Epithelial cell of esophagus (primary cell): ENCODE measurements at regions not wholly inside any gene's neighbourhood (a gene's known extent, or its start where the extent isn't known, plus 50 kb on each side); places are given as distances from the start of the nearest gene placed in this dataset.

Source experiments
- DNase-seq: peaks from one replicate; pipeline ENCODE4 v3.0.0; 2010; ENCODE audit warnings: low read depth
- H3K4me3 ChIP-seq: 2 replicates; pipeline ENCODE4 v1.5.1; 2011; ENCODE audit warnings: mild to moderate bottlenecking, low read length, control low read depth
- TF ChIP-seq, protein P1 (sequence below): IDR thresholded peaks from 2 replicates; pipeline ENCODE4 v1.5.1; 2011; ENCODE audit warnings: low read depth, mild to moderate bottlenecking, low read length, control low read depth, inconsistent platforms; ENCODE audit not compliant: insufficient read depth; ENCODE audit errors: missing control alignments

DNA sequence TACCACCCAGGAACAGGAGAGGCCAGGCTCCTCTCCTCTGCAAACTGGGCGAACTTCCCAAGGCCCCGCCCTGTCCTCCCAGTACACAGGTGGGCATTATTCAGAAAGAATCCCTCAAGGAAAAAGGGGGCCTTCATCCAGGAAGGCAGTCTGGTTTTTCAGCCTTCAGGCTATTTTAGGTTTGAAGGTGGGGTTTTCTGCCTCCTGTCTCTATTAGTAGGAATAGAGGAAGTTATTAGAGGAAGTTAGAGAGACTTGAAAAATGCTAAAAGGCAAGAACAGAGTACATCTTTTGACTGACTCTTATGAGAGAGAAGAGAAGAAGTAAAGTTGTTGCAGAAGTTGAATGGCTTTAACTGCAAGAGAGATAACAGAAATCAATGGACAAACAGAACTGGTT is 250.9 kb upstream of the SORCS1 start:
- no peak for DNase-seq
- TF ChIP-seq, protein P1, sequence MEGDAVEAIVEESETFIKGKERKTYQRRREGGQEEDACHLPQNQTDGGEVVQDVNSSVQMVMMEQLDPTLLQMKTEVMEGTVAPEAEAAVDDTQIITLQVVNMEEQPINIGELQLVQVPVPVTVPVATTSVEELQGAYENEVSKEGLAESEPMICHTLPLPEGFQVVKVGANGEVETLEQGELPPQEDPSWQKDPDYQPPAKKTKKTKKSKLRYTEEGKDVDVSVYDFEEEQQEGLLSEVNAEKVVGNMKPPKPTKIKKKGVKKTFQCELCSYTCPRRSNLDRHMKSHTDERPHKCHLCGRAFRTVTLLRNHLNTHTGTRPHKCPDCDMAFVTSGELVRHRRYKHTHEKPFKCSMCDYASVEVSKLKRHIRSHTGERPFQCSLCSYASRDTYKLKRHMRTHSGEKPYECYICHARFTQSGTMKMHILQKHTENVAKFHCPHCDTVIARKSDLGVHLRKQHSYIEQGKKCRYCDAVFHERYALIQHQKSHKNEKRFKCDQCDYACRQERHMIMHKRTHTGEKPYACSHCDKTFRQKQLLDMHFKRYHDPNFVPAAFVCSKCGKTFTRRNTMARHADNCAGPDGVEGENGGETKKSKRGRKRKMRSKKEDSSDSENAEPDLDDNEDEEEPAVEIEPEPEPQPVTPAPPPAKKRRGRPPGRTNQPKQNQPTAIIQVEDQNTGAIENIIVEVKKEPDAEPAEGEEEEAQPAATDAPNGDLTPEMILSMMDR: no peak
- no peak overlapping the region for H3K4me3 ChIP-seq

DNA sequence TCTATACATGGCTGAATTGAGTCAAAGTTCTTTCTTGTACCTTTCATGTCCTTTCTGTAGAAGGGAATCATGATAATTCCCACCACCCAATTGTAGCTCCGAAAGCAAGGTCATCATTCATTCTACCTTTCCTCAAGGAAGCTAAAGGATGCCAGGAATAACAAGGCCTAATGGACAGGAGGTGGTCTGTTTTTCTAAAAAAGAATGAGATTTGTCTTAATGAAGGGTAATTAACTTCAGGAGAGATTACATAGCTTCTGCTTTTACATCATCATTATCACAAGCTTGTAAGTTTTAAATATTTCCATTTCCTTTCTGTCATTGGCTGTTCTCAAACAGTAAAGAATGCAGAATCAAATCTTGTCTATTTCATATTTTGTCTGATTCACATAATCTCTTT is 249.5 kb upstream of the SORCS1 start:
- no peak for DNase-seq
- TF ChIP-seq, protein P1: no peak
- no peak overlapping the region for H3K4me3 ChIP-seq

DNA sequence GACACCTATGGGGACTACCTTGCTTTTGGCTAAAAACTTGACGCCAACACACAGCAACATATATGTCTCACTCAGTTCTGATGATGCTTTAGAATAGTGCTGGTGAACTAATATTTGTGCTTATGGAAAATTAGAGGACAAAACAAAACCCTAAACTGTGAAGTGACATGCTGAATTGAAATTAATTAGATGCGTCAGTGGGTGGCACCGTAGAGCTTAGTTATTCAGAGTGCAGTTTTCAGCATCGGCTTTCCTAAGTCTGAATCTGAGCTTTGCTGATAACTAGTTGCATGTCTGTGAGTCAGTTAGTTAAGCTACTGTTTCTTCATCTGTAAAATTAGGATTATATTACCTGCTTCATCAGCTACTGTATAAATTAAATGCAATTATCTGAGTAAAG is 245.0 kb upstream of the SORCS1 start:
- peak; percentile 62 for DNase-seq
- H3K4me3 ChIP-seq: no peak overlapping the region
- TF ChIP-seq, protein P1: peak; percentile 51

DNA sequence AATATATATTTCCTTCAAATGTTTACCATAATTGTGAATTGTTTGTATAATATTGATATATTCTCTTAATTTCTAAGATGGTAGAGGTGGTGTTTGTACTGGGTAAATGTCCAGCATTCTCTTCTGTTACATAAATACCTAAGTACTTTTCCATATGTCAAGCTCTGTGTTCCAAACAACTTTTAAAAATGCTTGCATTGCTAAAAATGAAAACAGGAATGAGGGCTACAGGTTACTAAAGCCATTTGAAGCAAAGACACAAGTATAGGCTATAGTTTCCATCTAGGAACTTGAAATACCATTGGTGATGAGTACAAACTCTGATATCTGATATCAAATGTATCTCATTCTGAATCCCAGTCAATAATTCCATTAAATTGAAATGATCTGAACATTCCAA is 233.6 kb upstream of the SORCS1 start:
- H3K4me3 ChIP-seq: no peak overlapping the region
- TF ChIP-seq, protein P1: no peak
- no peak for DNase-seq

DNA sequence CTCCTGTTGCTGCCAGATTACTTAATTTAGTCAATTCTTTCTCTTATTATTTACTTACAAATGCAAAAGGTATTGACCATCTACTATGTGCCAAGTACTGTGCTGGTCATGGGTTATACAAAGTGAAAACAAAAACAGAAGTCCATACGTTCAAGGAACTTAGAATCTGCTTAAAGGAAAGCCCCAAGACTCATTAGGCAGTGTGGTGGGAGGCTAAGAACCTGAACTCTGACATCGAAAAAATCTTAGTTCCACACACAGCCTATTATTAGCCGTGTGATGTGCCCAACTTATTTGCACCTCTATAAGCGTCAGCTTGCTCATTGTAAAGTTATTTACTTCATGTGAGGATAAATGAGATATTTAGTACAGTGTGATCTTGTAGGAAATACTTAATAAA is 227.4 kb upstream of the SORCS1 start:
- H3K4me3 ChIP-seq: no peak overlapping the region
- TF ChIP-seq, protein P1: no peak
- no peak for DNase-seq

DNA sequence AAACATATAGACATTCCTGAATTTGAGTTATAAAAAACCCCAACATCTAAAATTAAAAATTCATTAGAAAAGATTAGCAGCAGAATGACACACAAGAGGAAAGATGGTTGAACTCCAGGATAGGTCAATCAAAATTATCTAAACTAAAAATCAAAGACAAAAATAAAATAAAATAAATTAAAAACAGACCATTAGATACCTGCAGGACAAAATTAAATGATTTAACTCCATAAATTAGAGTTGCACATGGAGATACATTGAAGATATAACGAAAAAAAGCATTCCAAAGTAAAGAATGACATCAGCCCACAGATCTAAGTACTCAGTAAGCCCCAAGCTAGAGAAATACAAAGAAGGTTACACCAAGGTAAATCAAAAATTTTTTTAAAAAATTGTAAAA is 226.1 kb upstream of the SORCS1 start:
- TF ChIP-seq, protein P1: no peak
- DNase-seq: no peak
- no peak overlapping the region for H3K4me3 ChIP-seq

DNA sequence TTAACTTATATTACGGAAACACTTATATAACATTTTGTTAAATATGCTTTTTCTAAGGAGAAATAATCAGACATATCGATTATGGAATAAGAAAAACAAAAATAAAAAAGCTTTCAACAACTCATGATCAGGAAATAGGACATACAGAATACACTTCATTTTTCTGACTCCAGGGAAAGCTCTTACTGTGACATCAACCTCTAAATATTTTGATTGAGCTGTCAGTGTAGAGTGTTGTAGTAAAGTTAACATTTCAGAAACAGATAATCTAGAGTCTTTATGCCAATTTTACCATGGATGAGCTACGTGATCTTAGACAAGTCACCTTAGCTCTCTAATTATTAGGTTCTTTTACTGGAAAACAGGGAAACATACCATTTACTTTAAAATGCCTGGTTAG is 218.9 kb upstream of the SORCS1 start:
- H3K4me3 ChIP-seq: no peak overlapping the region
- DNase-seq: no peak
- TF ChIP-seq, protein P1: no peak
